ENCODE measurements at regions not wholly inside any gene's neighbourhood (a gene's known extent, or its start where the extent isn't known, plus 50 kb on each side); places are given as distances from the start of the nearest gene placed in this dataset.

- H3K27ac ChIP-seq, result no peak overlapping the region
- intact Hi-C loops (cut with DNase I), result no loop called here
- DNase-seq, result no peak
Observed at GRCh38 chr6:23088761-23089160, 519.4 kb downstream of the HDGFL1 start.

DNA sequence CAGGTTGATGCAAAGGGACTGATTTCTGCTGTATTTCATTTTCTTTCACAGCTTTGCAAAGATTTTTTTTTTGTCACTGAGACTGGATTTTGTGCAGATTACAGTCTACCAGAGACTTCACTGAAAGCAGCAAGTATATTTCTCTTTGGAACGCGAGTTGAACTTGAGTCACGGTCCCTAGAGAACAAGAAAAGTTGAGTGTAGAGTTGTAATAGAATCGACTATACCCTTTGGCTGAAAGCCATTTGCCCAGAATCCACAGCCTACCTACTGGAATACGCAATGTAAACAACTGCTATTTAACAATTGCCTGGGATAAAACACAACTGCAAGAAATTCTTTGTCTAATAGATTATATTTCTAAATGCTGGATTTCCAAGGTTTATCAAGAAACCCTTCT is 520.6 kb downstream of the HDGFL1 start:
- no peaks in the 10 kb centered on the region for H3K4me1 ChIP-seq
- H3K9ac ChIP-seq (ENCODE audit: low read depth in 2 of 2, low read length in 2 of 2), result no peak overlapping the region
- H3K4me3 ChIP-seq, result no peak overlapping the region
- no peaks in the 10 kb centered on the region for H3K27me3 ChIP-seq
- intact Hi-C loops (cut with DNase I), result no loop called here
- TF ChIP-seq, protein P1, sequence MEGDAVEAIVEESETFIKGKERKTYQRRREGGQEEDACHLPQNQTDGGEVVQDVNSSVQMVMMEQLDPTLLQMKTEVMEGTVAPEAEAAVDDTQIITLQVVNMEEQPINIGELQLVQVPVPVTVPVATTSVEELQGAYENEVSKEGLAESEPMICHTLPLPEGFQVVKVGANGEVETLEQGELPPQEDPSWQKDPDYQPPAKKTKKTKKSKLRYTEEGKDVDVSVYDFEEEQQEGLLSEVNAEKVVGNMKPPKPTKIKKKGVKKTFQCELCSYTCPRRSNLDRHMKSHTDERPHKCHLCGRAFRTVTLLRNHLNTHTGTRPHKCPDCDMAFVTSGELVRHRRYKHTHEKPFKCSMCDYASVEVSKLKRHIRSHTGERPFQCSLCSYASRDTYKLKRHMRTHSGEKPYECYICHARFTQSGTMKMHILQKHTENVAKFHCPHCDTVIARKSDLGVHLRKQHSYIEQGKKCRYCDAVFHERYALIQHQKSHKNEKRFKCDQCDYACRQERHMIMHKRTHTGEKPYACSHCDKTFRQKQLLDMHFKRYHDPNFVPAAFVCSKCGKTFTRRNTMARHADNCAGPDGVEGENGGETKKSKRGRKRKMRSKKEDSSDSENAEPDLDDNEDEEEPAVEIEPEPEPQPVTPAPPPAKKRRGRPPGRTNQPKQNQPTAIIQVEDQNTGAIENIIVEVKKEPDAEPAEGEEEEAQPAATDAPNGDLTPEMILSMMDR (IDR thresholded peaks at IDR 0.05), result no peak
- no peak for DNase-seq
- H3K9me3 ChIP-seq, result no peaks in the 10 kb centered on the region
- no peaks in the 10 kb centered on the region for H3K36me3 ChIP-seq
- no peak overlapping the region for H3K27ac ChIP-seq

More at GRCh38 chr6:23088761-23089160, 519.4 kb downstream of the HDGFL1 start:
- no peak overlapping the region for H3K4me3 ChIP-seq
- H3K4me1 ChIP-seq, result no peaks in the 10 kb centered on the region
- no peaks in the 10 kb centered on the region for H3K9me3 ChIP-seq
- H3K36me3 ChIP-seq, result no peaks in the 10 kb centered on the region
- TF ChIP-seq, protein P1 (IDR thresholded peaks at IDR 0.05), result no peak
- H3K27me3 ChIP-seq, result no peaks in the 10 kb centered on the region
- H3K9ac ChIP-seq (ENCODE audit: low read depth in 2 of 2, low read length in 2 of 2), result no peak overlapping the region

- Histone ChIP-seq H3K9ac (ENCODE audit: low read depth in 2 of 2, low read length in 2 of 2) (no peak overlapping the region), H3K27me3 (no peaks in the 10 kb centered on the region), H3K4me1 (no peaks in the 10 kb centered on the region), H3K4me3 (no peak overlapping the region), H3K27ac (no peak overlapping the region), H3K9me3 (no peaks in the 10 kb centered on the region), H3K36me3 (no peaks in the 10 kb centered on the region)
- no peak for DNase-seq
- TF ChIP-seq, protein P1 (IDR thresholded peaks at IDR 0.05), result no peak
- intact Hi-C loops (cut with DNase I), result no loop called here
Observed at GRCh38 chr6:23091795-23092194, 522.4 kb downstream of the HDGFL1 start.

GRCh38 chr6:23096876-23097275 is 527.5 kb downstream of the HDGFL1 start:
- no peaks in the 10 kb centered on the region for H3K9me3 ChIP-seq
- TF ChIP-seq, protein P1 (IDR thresholded peaks at IDR 0.05), result no peak
- H3K4me3 ChIP-seq, result no peak overlapping the region
- intact Hi-C loops (cut with DNase I), result no loop called here
- H3K27me3 ChIP-seq, result no peaks in the 10 kb centered on the region
- H3K27ac ChIP-seq, result no peak overlapping the region
- H3K36me3 ChIP-seq, result no peaks in the 10 kb centered on the region
- DNase-seq, result no peak
- no peaks in the 10 kb centered on the region for H3K4me1 ChIP-seq
- no peak overlapping the region for H3K9ac ChIP-seq (ENCODE audit: low read depth in 2 of 2, low read length in 2 of 2)

DNA sequence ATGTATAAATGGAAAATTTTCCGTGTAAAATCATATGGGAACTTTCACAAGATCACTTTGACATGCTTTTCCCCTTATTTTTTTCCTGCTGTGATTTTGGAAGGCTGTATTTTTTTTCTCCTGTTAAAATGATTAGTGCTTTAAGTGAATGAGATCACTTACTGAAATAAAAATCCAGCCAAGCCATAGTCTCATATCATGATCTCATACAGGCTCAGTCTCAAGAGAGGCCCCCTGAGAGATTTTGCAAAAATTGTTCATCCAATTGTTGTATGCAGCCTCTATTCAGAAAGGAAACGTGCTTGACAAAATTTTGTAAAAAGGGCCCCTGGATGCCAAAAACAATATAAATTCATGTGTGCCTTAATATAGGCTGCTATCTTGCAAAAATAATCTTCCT is 528.2 kb downstream of the HDGFL1 start:
- TF ChIP-seq, protein P1 (IDR thresholded peaks at IDR 0.05), result no peak
- DNase-seq, result no peak
- no peaks in the 10 kb centered on the region for H3K36me3 ChIP-seq
- H3K4me3 ChIP-seq, result no peak overlapping the region
- H3K9me3 ChIP-seq, result no peaks in the 10 kb centered on the region
- H3K4me1 ChIP-seq, result no peaks in the 10 kb centered on the region
- no peak overlapping the region for H3K27ac ChIP-seq
- no peaks in the 10 kb centered on the region for H3K27me3 ChIP-seq
- H3K9ac ChIP-seq (ENCODE audit: low read depth in 2 of 2, low read length in 2 of 2), result no peak overlapping the region
- intact Hi-C loops (cut with DNase I), result no loop called here

DNA sequence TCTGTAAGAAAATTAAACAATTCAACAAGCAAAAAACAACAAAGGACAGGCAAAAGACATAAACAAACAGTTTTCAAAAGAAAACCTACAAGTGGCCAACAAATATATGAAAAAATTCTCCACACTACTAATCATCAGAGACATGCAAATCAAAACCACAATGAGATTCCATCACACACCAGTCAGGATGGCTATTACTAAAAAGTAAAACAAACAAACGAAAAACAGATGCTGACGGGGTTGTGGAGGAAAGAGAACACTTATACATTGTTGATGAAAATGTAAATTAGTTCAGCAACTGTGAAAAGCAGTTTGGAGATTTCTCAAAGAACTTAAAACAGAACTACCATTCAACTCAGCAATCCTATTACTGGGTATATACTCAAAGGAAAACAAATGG is 537.6 kb downstream of the HDGFL1 start:
- no peaks in the 10 kb centered on the region for H3K27me3 ChIP-seq
- no peaks in the 10 kb centered on the region for H3K36me3 ChIP-seq
- H3K9ac ChIP-seq (ENCODE audit: low read depth in 2 of 2, low read length in 2 of 2), result no peak overlapping the region
- no peak overlapping the region for H3K27ac ChIP-seq
- no peak overlapping the region for H3K4me3 ChIP-seq
- H3K9me3 ChIP-seq, result no peaks in the 10 kb centered on the region
- DNase-seq, result no peak
- TF ChIP-seq, protein P1 (IDR thresholded peaks at IDR 0.05), result no peak
- H3K4me1 ChIP-seq, result no peaks in the 10 kb centered on the region
- intact Hi-C loops (cut with DNase I), result no loop called here
